K562 (cell line): ENCODE measurements at regions not wholly inside any gene's neighbourhood (a gene's known extent, or its start where the extent isn't known, plus 50 kb on each side); places are given as distances from the start of the nearest gene placed in this dataset.

ENCODE experiments used
- CBX3 ChIP-seq, 2 experiments: IDR thresholded peaks; 1 replicate in 1 of 2; 2 replicates in 1 of 2; pipeline ENCODE4 v1.6.1; 2012; ENCODE audit warnings: inconsistent platforms in 2 of 2, low read length in 2 of 2, borderline replicate concordance in 1 of 2, control low read depth in 1 of 2
- CREB1 ChIP-seq, 2 experiments: sonication (generic) in 1 of 2; formaldehyde crosslinking in 1 of 2; IDR thresholded peaks; 2 replicates each; pipeline versions ENCODE4 v1.6.1 to v1.8.0; 2012 to 2022; ENCODE audit warnings: inconsistent platforms in 1 of 2, mild to moderate bottlenecking in 1 of 2, missing genetic modification reagents in 1 of 2, moderate library complexity in 1 of 2
- E4F1 ChIP-seq: fragments of 250-450 bp; sonication (Bioruptor Pico); IDR thresholded peaks from 2 replicates; pipeline ENCODE4 v1.5.0; 2021; ENCODE audit warnings: mild to moderate bottlenecking, borderline replicate concordance
- FOXA1 ChIP-seq: fragments of 450-650 bp; IDR thresholded peaks from 2 replicates; pipeline ENCODE4 v1.6.1; 2016; ENCODE audit warnings: mild to moderate bottlenecking, borderline replicate concordance
- FOXP1 ChIP-seq: sonication (generic); formaldehyde crosslinking; IDR thresholded peaks from 2 replicates; pipeline ENCODE4 v1.8.0; 2022; ENCODE audit warnings: mild to moderate bottlenecking, missing genetic modification reagents
- GATAD2A ChIP-seq: fragments of 450-650 bp; IDR thresholded peaks from 2 replicates; pipeline ENCODE4 v1.6.1; 2017
- HDAC3 ChIP-seq: fragments of 450-650 bp; IDR thresholded peaks from 2 replicates; pipeline ENCODE4 v1.6.1; 2018; ENCODE audit warnings: borderline replicate concordance, mild to moderate bottlenecking, moderate library complexity; ENCODE audit not compliant: partially characterized antibody
- HMGXB4 ChIP-seq: sonication (generic); formaldehyde crosslinking; IDR thresholded peaks from 2 replicates; pipeline ENCODE4 v1.8.1; 2023; ENCODE audit warnings: mild to moderate bottlenecking, missing genetic modification reagents
- NRF1 ChIP-seq, 2 experiments: fragments of 450-650 bp; IDR thresholded peaks in 1 of 2; conservative IDR thresholded peaks in 1 of 2; 2 replicates each; pipeline ENCODE4 v1.6.1; 2014; ENCODE audit warnings: mild to moderate bottlenecking in 2 of 2
- PCBP2 ChIP-seq: fragments of 200-400 bp; formaldehyde crosslinking; IDR thresholded peaks from 2 replicates; pipeline ENCODE4 v1.6.1; 2018; ENCODE audit warnings: low read length, low read depth, mild to moderate bottlenecking, moderate library complexity; ENCODE audit not compliant: poor library complexity, severe bottlenecking
- PML ChIP-seq: IDR thresholded peaks from 2 replicates; pipeline ENCODE4 v1.6.1; 2012; ENCODE audit warnings: low read length, inconsistent platforms
- PRDM10 ChIP-seq: fragments of 450-650 bp; IDR thresholded peaks from 2 replicates; pipeline ENCODE4 v1.6.1; 2018; ENCODE audit not compliant: partially characterized antibody
- PRMT5 ChIP-seq: sonication (generic); formaldehyde crosslinking; IDR thresholded peaks from 2 replicates; pipeline ENCODE4 v1.5.0; 2020; ENCODE audit warnings: missing genetic modification reagents
- PTBP1 ChIP-seq: fragments of 200-400 bp; formaldehyde crosslinking; IDR thresholded peaks from 2 replicates; pipeline ENCODE4 v1.6.1; 2017; ENCODE audit warnings: low read depth, low read length
- SUPT5H ChIP-seq: fragments of 450-650 bp; IDR thresholded peaks from 2 replicates; pipeline ENCODE4 v1.6.1; 2016
- TFAP4 ChIP-seq: sonication (generic); formaldehyde crosslinking; IDR thresholded peaks from 2 replicates; pipeline ENCODE4 v1.8.0; 2022; ENCODE audit warnings: missing genetic modification reagents, mild to moderate bottlenecking, moderate library complexity, borderline replicate concordance
- ZNF408 ChIP-seq: fragments of 250-450 bp; sonication (Bioruptor Pico); IDR thresholded peaks from 2 replicates; pipeline ENCODE4 v1.4.0; 2020; ENCODE audit warnings: low read depth, mild to moderate bottlenecking, moderate library complexity
- ZNF699 ChIP-seq: fragments of 250-450 bp; sonication (Bioruptor Pico); IDR thresholded peaks from 2 replicates; pipeline ENCODE4 v1.8.0; 2021; ENCODE audit warnings: mild to moderate bottlenecking, moderate library complexity; ENCODE audit not compliant: insufficient replicate concordance

- TF ChIP-seq NRF1 (conservative IDR thresholded peaks at IDR 0.05 in 1 of 2, IDR thresholded peaks at IDR 0.05 in 1 of 2) (peak; percentile 21 to 43; a peak in 2 of 4 replicates), FOXP1 (no peak), CREB1 (IDR thresholded peaks at IDR 0.05) (no peak), CREB1 (CRISPR knock-in tag; IDR thresholded peaks at IDR 0.05) (no peak), FOXA1 (no peak), CBX3 (IDR thresholded peaks at IDR 0.05; ENCODE audit: borderline replicate concordance in 1 of 2, low read length in 2 of 2) (no peak), PML (no peak), E4F1 (CRISPR knock-in tag) (no peak), SUPT5H (no peak), HMGXB4 (CRISPR knock-in tag) (no peak), HDAC3 (no peak), PTBP1 (no peak), PCBP2 (no peak), PRDM10 (peak; percentile 36), GATAD2A (no peak), TFAP4 (no peak), PRMT5 (CRISPR knock-in tag) (no peak), ZNF408 (CRISPR knock-in tag) (no peak), ZNF699 (CRISPR knock-in tag) (no peak)
Observed at GRCh38 chr21:38088916-38089762, 167.7 kb upstream of the KCNJ15 start (continued).
